Coronary artery (tissue), 2 donors: ENCODE measurements at regions not wholly inside any gene's neighbourhood (a gene's known extent, or its start where the extent isn't known, plus 50 kb on each side); places are given as distances from the start of the nearest gene placed in this dataset.

Experiments used
- DNase-seq: peaks from one replicate; pipeline ENCODE4 v3.0.0-alpha.2; 2017; ENCODE audit warnings: low spot score
- H3K27ac ChIP-seq, 2 donors: fragments of 200-600 bp; sonication (generic); one replicate each; pipeline ENCODE4 v1.5.1; 2016 to 2019
- H3K4me3 ChIP-seq: fragments of 200-600 bp; sonication (generic); 2 replicates; pipeline ENCODE4 v1.5.1; 2016; ENCODE audit warnings: mild to moderate bottlenecking, moderate library complexity
- TF ChIP-seq, protein P1 (sequence below): fragments of 200-600 bp; sonication (generic); IDR thresholded peaks from one replicate; pipeline ENCODE4 v1.5.1; 2019; ENCODE audit warnings: antibody characterized with exemption

GRCh38 chr10:43827853-43828252, 179.2 kb upstream of the ZNF32 start:
- no peak overlapping the region for H3K4me3 ChIP-seq
- no peak for DNase-seq
- TF ChIP-seq, protein P1, sequence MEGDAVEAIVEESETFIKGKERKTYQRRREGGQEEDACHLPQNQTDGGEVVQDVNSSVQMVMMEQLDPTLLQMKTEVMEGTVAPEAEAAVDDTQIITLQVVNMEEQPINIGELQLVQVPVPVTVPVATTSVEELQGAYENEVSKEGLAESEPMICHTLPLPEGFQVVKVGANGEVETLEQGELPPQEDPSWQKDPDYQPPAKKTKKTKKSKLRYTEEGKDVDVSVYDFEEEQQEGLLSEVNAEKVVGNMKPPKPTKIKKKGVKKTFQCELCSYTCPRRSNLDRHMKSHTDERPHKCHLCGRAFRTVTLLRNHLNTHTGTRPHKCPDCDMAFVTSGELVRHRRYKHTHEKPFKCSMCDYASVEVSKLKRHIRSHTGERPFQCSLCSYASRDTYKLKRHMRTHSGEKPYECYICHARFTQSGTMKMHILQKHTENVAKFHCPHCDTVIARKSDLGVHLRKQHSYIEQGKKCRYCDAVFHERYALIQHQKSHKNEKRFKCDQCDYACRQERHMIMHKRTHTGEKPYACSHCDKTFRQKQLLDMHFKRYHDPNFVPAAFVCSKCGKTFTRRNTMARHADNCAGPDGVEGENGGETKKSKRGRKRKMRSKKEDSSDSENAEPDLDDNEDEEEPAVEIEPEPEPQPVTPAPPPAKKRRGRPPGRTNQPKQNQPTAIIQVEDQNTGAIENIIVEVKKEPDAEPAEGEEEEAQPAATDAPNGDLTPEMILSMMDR = no peak
- no peak overlapping the region for H3K27ac ChIP-seq

DNA sequence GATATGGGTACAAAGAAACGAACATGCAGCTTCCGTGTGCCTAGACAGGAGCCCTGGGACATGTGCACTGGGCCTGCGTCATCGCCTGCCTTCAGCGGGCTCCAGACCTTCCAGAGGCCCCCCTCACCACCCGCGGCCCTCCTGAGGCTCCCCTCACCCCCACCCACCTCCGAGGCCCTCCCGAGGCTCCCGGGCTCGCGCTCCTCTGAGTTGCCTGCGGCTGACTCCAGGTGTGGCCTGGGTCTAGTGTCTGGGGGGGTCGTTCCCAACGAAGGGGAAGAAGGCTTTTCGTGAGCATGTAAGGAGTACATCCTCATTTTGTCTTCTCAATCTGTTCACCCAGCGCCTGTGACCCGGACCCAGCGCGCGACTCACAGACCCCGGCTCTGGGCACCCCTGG, 177.3 kb upstream of the ZNF32 start:
- TF ChIP-seq, protein P1 = no peak
- H3K4me3 ChIP-seq = no peak overlapping the region
- DNase-seq = no peak
- peak overlapping the region; percentile 86 to 87 for H3K27ac ChIP-seq

GRCh38 chr10:43825421-43825820, 176.7 kb upstream of the ZNF32 start:
- no peak for DNase-seq
- peak overlapping the region; percentile 86 to 87 for H3K27ac ChIP-seq

DNA sequence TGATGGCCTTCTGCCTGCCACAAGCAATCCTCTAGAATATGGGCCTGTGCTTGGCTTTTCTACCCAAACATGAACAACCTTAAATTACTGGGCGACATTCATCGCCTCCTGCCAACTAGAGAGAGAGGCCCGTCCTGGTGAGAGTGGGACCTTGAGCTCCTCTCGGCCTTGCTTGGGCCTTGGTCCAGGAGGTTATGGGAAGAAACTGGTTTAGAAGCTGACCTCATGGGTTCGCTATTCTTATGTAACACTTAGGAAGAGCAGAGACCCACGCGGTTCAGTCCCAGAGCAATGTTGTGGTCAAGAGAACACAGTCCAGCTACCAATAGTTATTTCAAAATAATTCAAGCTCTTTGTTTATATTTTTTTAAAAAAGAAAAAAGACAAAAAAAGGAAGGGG, 176.3 kb upstream of the ZNF32 start:
- DNase-seq = no peak
- H3K4me3 ChIP-seq = no peak overlapping the region
- TF ChIP-seq, protein P1 = no peak
- H3K27ac ChIP-seq = peak overlapping the region; percentile 86 to 87

More at GRCh38 chr10:43825421-43825820, 176.7 kb upstream of the ZNF32 start:
- TF ChIP-seq, protein P1 = no peak
- H3K4me3 ChIP-seq = no peak overlapping the region

DNA sequence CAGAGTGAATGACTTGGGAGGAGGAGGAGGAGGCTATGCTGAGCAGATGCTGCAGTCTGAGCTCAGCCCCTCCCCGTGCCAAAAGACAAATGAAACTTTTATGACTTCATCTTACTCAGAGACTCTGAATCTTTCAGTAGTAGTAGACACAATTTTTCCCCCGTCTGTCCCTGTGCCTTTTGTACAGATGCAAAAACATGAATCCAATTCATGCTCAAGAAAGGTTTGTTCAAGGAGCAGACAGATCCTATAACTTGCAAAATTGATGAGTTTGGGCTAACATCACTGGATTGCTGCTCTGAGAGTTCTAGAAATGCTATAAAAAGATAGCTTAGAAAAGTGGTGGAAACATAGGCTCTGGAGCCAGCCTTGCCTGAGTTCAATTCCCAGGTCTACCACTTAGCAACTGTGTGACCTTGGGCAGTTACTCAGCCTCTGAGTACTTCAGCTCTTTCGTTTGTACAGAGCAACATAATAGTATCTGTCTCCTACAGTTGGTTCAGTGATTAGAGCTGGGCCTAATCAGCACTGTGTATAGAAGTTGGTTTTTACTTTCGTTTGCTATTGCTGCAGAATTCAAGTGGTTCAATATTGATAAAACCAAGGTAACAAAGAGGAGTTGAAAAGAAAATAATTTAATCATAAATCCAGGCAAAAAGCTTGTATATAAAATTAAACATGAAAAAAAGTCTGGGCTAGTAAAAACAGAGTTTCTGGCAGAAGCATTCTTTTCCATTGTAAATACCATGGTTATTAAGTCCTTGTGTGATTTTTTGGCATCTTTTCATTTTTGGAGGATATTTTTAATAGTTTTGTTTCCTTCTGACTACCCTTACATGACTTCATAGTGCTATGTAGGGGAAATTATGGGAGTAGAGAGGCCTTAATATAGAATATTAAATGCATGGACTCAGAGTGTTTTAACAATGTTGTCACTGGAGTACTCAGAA, 174.2 kb upstream of the ZNF32 start:
- DNase-seq = no peak
- TF ChIP-seq, protein P1 = no peak
- peak overlapping the region; percentile 86 to 87 for H3K27ac ChIP-seq

GRCh38 chr10:43821103-43821502, 172.4 kb upstream of the ZNF32 start:
- DNase-seq = no peak
- H3K27ac ChIP-seq = peak overlapping the region in 1 of 2 donors; percentile 87
- no peak overlapping the region for H3K4me3 ChIP-seq
- TF ChIP-seq, protein P1 = no peak

More for the DNA sequence above, 174.2 kb upstream of the ZNF32 start:
- no peak overlapping the region for H3K4me3 ChIP-seq

DNA sequence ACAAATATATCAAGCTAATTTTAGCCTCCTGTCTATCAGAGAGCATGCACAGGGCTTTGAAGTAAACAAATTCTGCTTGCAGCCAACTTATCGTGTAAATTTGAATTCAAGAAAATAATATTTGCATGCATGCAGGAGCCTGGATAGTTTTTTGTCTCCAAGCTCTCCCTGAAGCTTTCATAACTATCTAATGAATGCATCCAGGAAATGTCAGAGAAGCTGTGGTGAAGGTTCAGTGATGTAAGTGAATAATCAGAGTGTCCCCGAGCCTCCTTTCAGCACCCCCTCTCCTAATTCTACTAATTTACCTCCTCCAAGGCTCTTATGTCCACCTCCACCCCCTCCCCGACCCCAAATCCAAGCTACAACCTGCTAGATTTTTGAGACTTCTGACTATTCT, 172.0 kb upstream of the ZNF32 start:
- Histone ChIP-seq H3K4me3 (no peak overlapping the region), H3K27ac (peak overlapping the region in 1 of 2 donors; percentile 87)
- TF ChIP-seq, protein P1 = no peak
- DNase-seq = no peak
